ENCODE measurements at regions not wholly inside any gene's neighbourhood (a gene's known extent, or its start where the extent isn't known, plus 50 kb on each side); places are given as distances from the start of the nearest gene placed in this dataset.

GRCh38 chr16:5422643-5423496 is 325.3 kb upstream of the EEF2KMT start:
- no peak overlapping the region for H3K27ac ChIP-seq
- no peak overlapping the region for H3K4me3 ChIP-seq (ENCODE audit: low read depth in 1 of 2, low read length in 1 of 2)
- no peaks in the 10 kb centered on the region for H3K9me3 ChIP-seq
- H3K36me3 ChIP-seq, result no peaks in the 10 kb centered on the region
- no peaks in the 10 kb centered on the region for H3K4me1 ChIP-seq (ENCODE audit: control insufficient read depth in 1 of 2, insufficient read depth in 1 of 2, low read depth in 1 of 2, low read length in 1 of 2)
- TF ChIP-seq CTCF (IDR thresholded peaks at IDR 0.05), result no peak
- H3K27me3 ChIP-seq, result no peaks in the 10 kb centered on the region

GRCh38 chr16:5422047-5422446 is 324.5 kb upstream of the EEF2KMT start:
- no peak for TF ChIP-seq CTCF (IDR thresholded peaks at IDR 0.05)

GRCh38 chr16:5416013-5416412 is 318.4 kb upstream of the EEF2KMT start:
- Histone ChIP-seq H3K36me3 (no peaks in the 10 kb centered on the region), H3K27ac (no peak overlapping the region), H3K9me3 (no peaks in the 10 kb centered on the region), H3K4me1 (ENCODE audit: control insufficient read depth in 1 of 2, insufficient read depth in 1 of 2, low read depth in 1 of 2, low read length in 1 of 2) (no peaks in the 10 kb centered on the region), H3K27me3 (no peaks in the 10 kb centered on the region), H3K4me3 (ENCODE audit: low read depth in 1 of 2, low read length in 1 of 2) (no peak overlapping the region)
- TF ChIP-seq CTCF (IDR thresholded peaks at IDR 0.05), result no peak

More at GRCh38 chr16:5422047-5422446, 324.5 kb upstream of the EEF2KMT start:
- no peaks in the 10 kb centered on the region for H3K36me3 ChIP-seq
- H3K4me1 ChIP-seq (ENCODE audit: control insufficient read depth in 1 of 2, insufficient read depth in 1 of 2, low read depth in 1 of 2, low read length in 1 of 2), result no peaks in the 10 kb centered on the region
- no peak overlapping the region for H3K4me3 ChIP-seq (ENCODE audit: low read depth in 1 of 2, low read length in 1 of 2)
- H3K9me3 ChIP-seq, result no peaks in the 10 kb centered on the region
- no peak overlapping the region for H3K27ac ChIP-seq
- H3K27me3 ChIP-seq, result no peaks in the 10 kb centered on the region

- no peak overlapping the region for H3K4me3 ChIP-seq (ENCODE audit: low read depth in 1 of 2, low read length in 1 of 2)
- no peak for TF ChIP-seq CTCF (IDR thresholded peaks at IDR 0.05)
- no peaks in the 10 kb centered on the region for H3K4me1 ChIP-seq (ENCODE audit: control insufficient read depth in 1 of 2, insufficient read depth in 1 of 2, low read depth in 1 of 2, low read length in 1 of 2)
- H3K27me3 ChIP-seq, result no peaks in the 10 kb centered on the region
- no peaks in the 10 kb centered on the region for H3K9me3 ChIP-seq
- H3K36me3 ChIP-seq, result no peaks in the 10 kb centered on the region
- H3K27ac ChIP-seq, result no peak overlapping the region
Observed at GRCh38 chr16:5415123-5415522, 317.5 kb upstream of the EEF2KMT start.

GRCh38 chr16:5412731-5413130 is 315.1 kb upstream of the EEF2KMT start:
- Histone ChIP-seq H3K27ac (no peak overlapping the region), H3K4me3 (ENCODE audit: low read depth in 1 of 2, low read length in 1 of 2) (no peak overlapping the region), H3K36me3 (no peaks in the 10 kb centered on the region), H3K4me1 (ENCODE audit: control insufficient read depth in 1 of 2, insufficient read depth in 1 of 2, low read depth in 1 of 2, low read length in 1 of 2) (no peaks in the 10 kb centered on the region), H3K27me3 (no peaks in the 10 kb centered on the region), H3K9me3 (no peaks in the 10 kb centered on the region)
- no peak for TF ChIP-seq CTCF (IDR thresholded peaks at IDR 0.05)

Data from neutrophil (primary cell).